ENCODE measurements at regions not wholly inside any gene's neighbourhood (a gene's known extent, or its start where the extent isn't known, plus 50 kb on each side); places are given as distances from the start of the nearest gene placed in this dataset.

DNA sequence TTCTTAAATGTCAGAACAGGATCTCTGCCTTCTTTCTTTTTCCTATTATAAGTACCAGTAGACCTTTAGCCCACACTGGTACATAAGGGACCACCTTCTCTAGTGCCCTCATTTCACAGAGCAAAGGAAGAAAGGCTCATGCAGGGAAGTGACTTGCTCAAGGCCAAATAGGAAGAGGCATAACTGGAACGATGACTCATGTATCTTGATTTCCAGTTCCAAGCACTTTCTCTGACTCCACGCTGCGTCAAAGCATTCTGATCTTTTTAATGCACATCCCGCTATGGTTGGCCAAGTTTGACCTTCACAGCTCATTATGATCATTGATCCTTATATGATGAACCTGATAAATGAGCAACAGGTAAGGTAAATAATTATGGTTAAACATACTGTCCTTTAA, 542.0 kb downstream of the GBA3 start:
- intact Hi-C loops (cut with DNase I, micrococcal nuclease): no loop called here
- H3K27me3 Mint-ChIP-seq: no peaks in the 10 kb centered on the region
- H3K27ac Mint-ChIP-seq: no peak overlapping the region

DNA sequence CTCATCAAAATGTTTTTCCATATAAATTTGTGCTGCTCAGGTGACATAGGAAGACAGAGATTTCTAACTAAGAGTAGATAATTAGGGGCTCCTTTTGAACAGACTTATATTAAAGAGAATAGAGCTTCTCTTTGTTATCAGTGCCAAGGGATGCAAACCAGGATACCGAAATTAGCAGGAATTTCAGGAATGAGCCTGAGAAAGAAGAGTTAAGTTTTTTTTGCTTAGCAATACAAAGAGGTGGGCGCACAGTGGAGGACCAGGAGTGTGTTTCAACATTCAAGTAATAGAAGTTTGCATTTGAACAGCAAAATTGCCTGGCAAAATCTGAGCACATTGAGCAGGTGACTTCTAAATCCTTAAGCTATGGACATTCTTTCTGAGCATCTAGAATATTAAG, 541.3 kb downstream of the GBA3 start:
- intact Hi-C loops (cut with DNase I, micrococcal nuclease): no loop called here
- Mint-ChIP-seq H3K27me3 (no peaks in the 10 kb centered on the region), H3K27ac (no peak overlapping the region), H3K36me3 (ENCODE audit: low read depth) (no peaks in the 10 kb centered on the region), H3K9me3 (peaks cover 3% of the 10 kb centered on the region), H3K4me1 (ENCODE audit: low read depth) (no peaks in the 10 kb centered on the region), H3K4me3 (no peak overlapping the region)
- ChIA-PET POLR2A (no interaction called here), CTCF (no interaction called here)
- ATAC-seq (ENCODE audit: poor library complexity) (no peak), DNase-seq (no peak)
- TF ChIP-seq, protein P1, sequence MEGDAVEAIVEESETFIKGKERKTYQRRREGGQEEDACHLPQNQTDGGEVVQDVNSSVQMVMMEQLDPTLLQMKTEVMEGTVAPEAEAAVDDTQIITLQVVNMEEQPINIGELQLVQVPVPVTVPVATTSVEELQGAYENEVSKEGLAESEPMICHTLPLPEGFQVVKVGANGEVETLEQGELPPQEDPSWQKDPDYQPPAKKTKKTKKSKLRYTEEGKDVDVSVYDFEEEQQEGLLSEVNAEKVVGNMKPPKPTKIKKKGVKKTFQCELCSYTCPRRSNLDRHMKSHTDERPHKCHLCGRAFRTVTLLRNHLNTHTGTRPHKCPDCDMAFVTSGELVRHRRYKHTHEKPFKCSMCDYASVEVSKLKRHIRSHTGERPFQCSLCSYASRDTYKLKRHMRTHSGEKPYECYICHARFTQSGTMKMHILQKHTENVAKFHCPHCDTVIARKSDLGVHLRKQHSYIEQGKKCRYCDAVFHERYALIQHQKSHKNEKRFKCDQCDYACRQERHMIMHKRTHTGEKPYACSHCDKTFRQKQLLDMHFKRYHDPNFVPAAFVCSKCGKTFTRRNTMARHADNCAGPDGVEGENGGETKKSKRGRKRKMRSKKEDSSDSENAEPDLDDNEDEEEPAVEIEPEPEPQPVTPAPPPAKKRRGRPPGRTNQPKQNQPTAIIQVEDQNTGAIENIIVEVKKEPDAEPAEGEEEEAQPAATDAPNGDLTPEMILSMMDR (IDR thresholded peaks at IDR 0.05): no peak
- Histone ChIP-seq H3K4me1 (ENCODE audit: insufficient read depth, low read length) (no peaks in the 10 kb centered on the region), H3K27me3 (ENCODE audit: control insufficient read depth in 1 of 2, insufficient read depth in 2 of 2, low read length in 2 of 2) (no peaks in the 10 kb centered on the region), H3K4me3 (ENCODE audit: low read length) (no peak overlapping the region), H3K36me3 (ENCODE audit: insufficient read depth, low read length) (no peaks in the 10 kb centered on the region), H3K27ac (ENCODE audit: low read depth in 1 of 2, low read length in 2 of 2) (no peak overlapping the region), H3K9me3 (ENCODE audit: control insufficient read depth in 1 of 2, insufficient read depth in 1 of 2, low read length in 2 of 2) (no peaks in the 10 kb centered on the region)

More for the DNA sequence above, 542.0 kb downstream of the GBA3 start:
- Mint-ChIP-seq H3K4me1 (ENCODE audit: low read depth) (no peaks in the 10 kb centered on the region), H3K36me3 (ENCODE audit: low read depth) (no peaks in the 10 kb centered on the region), H3K9me3 (peaks cover 3% of the 10 kb centered on the region), H3K4me3 (no peak overlapping the region)
- no peak overlapping the region for H3K27ac ChIP-seq (ENCODE audit: low read depth in 1 of 2, low read length in 2 of 2)
- H3K4me3 ChIP-seq (ENCODE audit: low read length): no peak overlapping the region
- no peaks in the 10 kb centered on the region for H3K27me3 ChIP-seq (ENCODE audit: control insufficient read depth in 1 of 2, insufficient read depth in 2 of 2, low read length in 2 of 2)
- DNase-seq: no peak
- no peak for ATAC-seq (ENCODE audit: poor library complexity)
- ChIA-PET CTCF (no interaction called here), POLR2A (no interaction called here)
- TF ChIP-seq, protein P1 (IDR thresholded peaks at IDR 0.05): no peak
- no peaks in the 10 kb centered on the region for H3K36me3 ChIP-seq (ENCODE audit: insufficient read depth, low read length)
- no peaks in the 10 kb centered on the region for H3K4me1 ChIP-seq (ENCODE audit: insufficient read depth, low read length)
- no peaks in the 10 kb centered on the region for H3K9me3 ChIP-seq (ENCODE audit: control insufficient read depth in 1 of 2, insufficient read depth in 1 of 2, low read length in 2 of 2)

DNA sequence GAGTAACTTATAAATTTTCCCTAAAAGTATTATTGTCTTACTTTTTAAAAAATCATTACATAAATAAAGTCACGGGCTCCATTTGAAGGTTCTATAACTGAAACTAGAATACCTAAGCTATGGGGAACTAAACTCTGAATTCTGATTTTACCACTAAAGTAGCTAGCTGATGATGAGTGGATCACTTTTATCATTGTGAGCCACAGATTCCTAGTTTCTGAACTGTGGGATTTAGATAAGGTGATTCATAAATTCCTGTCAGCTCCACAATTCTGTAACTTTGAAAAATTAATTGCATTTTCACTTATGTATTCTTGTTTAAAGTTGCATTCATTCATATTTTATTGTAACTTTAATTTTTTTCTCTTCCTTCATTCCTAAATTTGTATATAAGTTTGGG, 540.9 kb downstream of the GBA3 start:
- no peaks in the 10 kb centered on the region for H3K36me3 ChIP-seq (ENCODE audit: insufficient read depth, low read length)
- no peak overlapping the region for H3K4me3 ChIP-seq (ENCODE audit: low read length)
- H3K36me3 Mint-ChIP-seq (ENCODE audit: low read depth): no peaks in the 10 kb centered on the region
- no peaks in the 10 kb centered on the region for H3K9me3 ChIP-seq (ENCODE audit: control insufficient read depth in 1 of 2, insufficient read depth in 1 of 2, low read length in 2 of 2)
- intact Hi-C loops (cut with DNase I, micrococcal nuclease): no loop called here
- TF ChIP-seq, protein P1 (IDR thresholded peaks at IDR 0.05): no peak
- H3K4me1 ChIP-seq (ENCODE audit: insufficient read depth, low read length): no peaks in the 10 kb centered on the region
- ATAC-seq (ENCODE audit: poor library complexity): no peak
- H3K4me1 Mint-ChIP-seq (ENCODE audit: low read depth): no peaks in the 10 kb centered on the region
- H3K27me3 ChIP-seq (ENCODE audit: control insufficient read depth in 1 of 2, insufficient read depth in 2 of 2, low read length in 2 of 2): no peaks in the 10 kb centered on the region
- H3K27ac Mint-ChIP-seq: no peak overlapping the region
- ChIA-PET POLR2A (no interaction called here), CTCF (no interaction called here)
- no peaks in the 10 kb centered on the region for H3K27me3 Mint-ChIP-seq
- H3K4me3 Mint-ChIP-seq: no peak overlapping the region
- H3K9me3 Mint-ChIP-seq: no peaks in the 10 kb centered on the region
- no peak overlapping the region for H3K27ac ChIP-seq (ENCODE audit: low read depth in 1 of 2, low read length in 2 of 2)
- no peak for DNase-seq

Data from CD4-positive, alpha-beta T cell (primary cell).